GM12872 (cell line): ENCODE measurements at regions not wholly inside any gene's neighbourhood (a gene's known extent, or its start where the extent isn't known, plus 50 kb on each side); places are given as distances from the start of the nearest gene placed in this dataset.

Experiments used
- TF ChIP-seq, protein P1 (sequence below): IDR thresholded peaks from 3 replicates; pipeline ENCODE4 v1.5.1; 2011; ENCODE audit warnings: low read depth, mild to moderate bottlenecking, low read length, moderate library complexity; ENCODE audit not compliant: insufficient read depth

DNA sequence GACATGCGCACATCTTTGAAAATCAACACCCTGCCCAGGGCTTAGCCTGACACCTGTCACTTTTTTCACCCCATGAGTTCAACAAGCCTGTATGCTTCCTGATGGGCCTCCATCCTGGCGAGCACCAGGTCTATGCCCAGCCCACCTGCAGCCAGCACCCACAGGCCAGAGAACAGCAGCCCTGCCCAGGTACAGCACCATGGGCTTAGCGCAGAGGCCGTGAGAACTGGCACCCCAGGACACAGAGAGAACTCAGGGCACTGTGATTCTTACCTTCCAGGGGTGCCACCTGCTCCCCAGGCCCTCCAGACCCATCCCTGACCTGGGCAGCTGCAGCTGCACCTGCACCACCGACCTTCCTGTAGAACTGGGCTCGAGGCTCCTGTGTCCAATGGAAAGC, 536.6 kb downstream of the TCERG1L start:
- TF ChIP-seq, protein P1, sequence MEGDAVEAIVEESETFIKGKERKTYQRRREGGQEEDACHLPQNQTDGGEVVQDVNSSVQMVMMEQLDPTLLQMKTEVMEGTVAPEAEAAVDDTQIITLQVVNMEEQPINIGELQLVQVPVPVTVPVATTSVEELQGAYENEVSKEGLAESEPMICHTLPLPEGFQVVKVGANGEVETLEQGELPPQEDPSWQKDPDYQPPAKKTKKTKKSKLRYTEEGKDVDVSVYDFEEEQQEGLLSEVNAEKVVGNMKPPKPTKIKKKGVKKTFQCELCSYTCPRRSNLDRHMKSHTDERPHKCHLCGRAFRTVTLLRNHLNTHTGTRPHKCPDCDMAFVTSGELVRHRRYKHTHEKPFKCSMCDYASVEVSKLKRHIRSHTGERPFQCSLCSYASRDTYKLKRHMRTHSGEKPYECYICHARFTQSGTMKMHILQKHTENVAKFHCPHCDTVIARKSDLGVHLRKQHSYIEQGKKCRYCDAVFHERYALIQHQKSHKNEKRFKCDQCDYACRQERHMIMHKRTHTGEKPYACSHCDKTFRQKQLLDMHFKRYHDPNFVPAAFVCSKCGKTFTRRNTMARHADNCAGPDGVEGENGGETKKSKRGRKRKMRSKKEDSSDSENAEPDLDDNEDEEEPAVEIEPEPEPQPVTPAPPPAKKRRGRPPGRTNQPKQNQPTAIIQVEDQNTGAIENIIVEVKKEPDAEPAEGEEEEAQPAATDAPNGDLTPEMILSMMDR: no peak

DNA sequence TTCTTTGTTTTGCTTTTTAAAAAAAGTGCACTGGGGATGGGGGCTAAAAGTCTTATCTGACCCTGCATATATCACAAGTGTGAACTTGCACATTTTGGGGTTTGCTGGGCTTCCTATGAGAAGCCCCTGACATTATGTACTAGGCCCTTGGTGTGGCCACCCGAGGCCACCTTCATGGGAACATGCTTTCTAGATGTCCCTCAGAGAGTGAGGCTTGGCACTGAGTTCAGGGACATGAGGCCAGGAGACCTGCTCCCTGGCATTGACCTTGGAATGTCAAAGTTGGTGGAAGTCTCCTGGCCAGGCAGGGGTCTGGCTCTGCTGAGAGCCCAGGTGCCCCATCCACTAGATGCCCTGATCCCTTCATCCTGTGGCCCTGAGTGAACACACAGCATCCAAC, 536.2 kb downstream of the TCERG1L start:
- TF ChIP-seq, protein P1: no peak

DNA sequence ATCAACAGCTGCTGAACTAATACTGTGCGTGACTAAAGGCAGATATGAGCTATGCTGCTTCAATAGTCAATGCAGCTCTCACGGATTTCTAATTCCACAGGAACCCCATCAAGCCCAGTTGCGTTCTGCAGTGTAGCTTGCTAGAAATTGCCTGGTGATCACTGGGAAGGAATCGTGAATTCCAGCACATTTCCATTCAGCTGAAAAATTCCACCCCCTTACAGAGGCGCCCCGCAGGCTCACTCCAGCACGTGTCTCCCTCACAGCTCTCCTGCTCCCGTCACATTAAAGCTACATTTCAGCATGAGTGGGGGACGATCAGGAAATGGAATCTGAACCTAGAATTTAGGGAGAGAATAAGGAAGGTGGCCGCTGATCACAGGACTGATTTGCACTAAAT, 534.8 kb downstream of the TCERG1L start:
- TF ChIP-seq, protein P1: no peak

DNA sequence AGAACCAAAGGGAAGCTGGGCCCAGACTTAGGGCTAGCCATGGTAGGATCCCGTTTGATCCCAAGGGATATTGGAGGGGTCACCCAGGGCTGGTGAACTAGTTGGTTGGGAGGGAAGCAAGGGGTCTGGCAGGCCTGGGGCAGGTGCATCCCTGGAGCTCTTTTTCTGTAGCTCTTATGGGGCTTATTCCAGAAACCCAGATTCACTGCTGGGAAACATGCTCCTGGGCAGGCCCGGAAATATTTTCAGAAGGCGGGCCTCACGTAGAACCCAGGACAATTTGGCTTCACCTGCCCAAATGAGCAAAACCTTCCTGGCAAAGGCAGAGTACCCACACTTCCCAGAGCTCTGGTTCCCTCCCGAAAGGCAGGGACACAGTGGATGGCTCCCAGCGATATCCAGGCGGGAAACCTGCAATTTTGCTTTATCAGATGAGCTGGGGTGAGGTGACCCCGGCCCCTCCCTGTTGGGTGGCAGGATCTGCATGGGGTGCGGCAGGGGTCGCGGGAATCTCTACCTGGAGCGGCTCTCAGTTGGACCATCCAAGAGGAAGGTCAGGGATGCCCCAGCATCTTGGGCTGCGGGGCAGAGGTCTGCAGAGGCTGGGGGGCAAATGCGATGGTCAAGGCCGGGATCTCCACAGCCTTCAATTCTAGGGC, 533.9 kb downstream of the TCERG1L start:
- TF ChIP-seq, protein P1: no peak

DNA sequence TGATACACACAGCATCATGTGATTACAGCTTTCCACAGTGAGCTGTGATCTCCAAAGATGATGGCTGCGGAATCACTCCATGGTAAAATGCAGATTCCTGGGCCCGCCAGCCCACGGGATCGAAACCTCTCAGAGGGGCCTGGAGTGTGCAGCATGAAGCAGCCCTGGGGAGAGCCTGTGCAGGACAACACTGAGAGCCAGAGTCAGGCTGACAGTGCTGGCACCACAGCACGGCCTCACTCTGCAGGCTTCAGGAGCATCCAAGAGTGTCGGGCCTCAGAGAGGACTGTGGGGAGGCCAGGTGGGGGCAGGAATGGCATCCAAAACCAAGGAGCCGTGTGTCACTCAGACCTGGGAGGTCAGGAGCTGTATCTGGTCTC, 533.4 kb downstream of the TCERG1L start:
- TF ChIP-seq, protein P1: no peak

DNA sequence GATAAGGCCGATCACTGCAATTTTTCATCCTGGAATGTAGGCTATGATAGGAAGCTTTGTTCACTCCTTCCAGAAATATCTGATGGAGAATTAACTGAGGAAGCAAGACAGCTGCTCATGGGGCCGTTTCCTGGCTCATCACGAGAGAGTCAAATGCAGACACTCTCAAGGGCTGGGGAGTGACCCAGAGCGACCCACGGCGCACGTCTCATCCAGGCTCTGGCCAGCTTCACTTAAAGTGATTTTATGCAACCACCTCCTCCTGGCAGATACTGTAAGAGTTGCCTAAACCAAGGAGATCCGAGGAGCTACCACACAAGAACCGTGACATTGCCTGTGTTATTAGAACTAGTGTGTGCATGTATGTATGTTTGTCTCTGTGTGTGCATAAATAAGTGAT, 530.8 kb downstream of the TCERG1L start:
- TF ChIP-seq, protein P1: no peak

DNA sequence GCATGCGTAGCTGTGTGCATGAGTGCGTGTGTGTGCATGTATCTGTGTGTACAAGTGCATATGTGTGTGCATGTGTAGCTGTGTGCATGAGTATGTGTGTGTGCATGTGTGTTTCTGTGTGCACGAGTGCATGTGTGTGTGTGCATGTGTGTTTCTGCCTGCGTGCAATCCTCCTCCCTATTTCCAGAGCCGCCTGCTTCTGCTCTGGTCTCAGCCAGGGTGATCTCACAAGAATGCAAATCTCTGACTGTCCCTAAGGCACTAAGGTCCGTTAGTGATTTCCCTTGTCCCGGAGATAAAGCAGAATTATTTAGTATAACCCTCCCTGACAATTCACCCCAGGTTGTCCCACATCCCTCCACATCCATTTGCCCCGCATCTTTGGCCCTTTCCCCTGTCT, 530.3 kb downstream of the TCERG1L start:
- TF ChIP-seq, protein P1: no peak
